HL-60 (cell line): ENCODE measurements at regions not wholly inside any gene's neighbourhood (a gene's known extent, or its start where the extent isn't known, plus 50 kb on each side); places are given as distances from the start of the nearest gene placed in this dataset.

Experiments
- DNase-seq, 2 experiments: peaks; one replicate each; pipeline ENCODE4 v3.0.0-alpha.2; 2010 to 2020; ENCODE audit warnings: low read depth in 1 of 2, low spot score in 1 of 2
- H3K27ac ChIP-seq: fragments of 250-450 bp; sonication (Bioruptor Pico); replicated peaks from 2 replicates; pipeline ENCODE4 v1.5.1; 2020; ENCODE audit warnings: mild to moderate bottlenecking, moderate library complexity
- H3K27me3 ChIP-seq: fragments of 250-450 bp; sonication (Bioruptor Pico); 2 replicates; pipeline ENCODE4 v1.5.1; 2021; ENCODE audit warnings: mild to moderate bottlenecking, moderate library complexity; ENCODE audit not compliant: insufficient read depth, poor library complexity, severe bottlenecking
- H3K4me3 ChIP-seq: replicated peaks from 2 replicates; pipeline ENCODE4 v1.5.1; 2011; ENCODE audit warnings: mild to moderate bottlenecking, control low read depth, low read length; ENCODE audit not compliant: insufficient read depth
- GABPA ChIP-seq: IDR thresholded peaks from 2 replicates; pipeline ENCODE4 v1.6.1; 2012; ENCODE audit warnings: low read depth
- POLR2AphosphoS5 ChIP-seq: IDR thresholded peaks from 2 replicates; pipeline ENCODE4 v1.6.1; 2012; ENCODE audit warnings: low read depth
- SPI1 ChIP-seq: IDR thresholded peaks from 2 replicates; pipeline ENCODE4 v1.6.1; 2012; ENCODE audit warnings: low read depth, mild to moderate bottlenecking, borderline replicate concordance
- TF ChIP-seq, protein P1 (sequence below): IDR thresholded peaks from 2 replicates; pipeline ENCODE4 v1.6.1; 2012; ENCODE audit warnings: low read depth; ENCODE audit not compliant: insufficient replicate concordance
- TF ChIP-seq, protein P2 (sequence below): IDR thresholded peaks from one replicate; pipeline ENCODE4 v1.5.1; 2011; ENCODE audit warnings: low read length, control low read depth, inconsistent platforms; ENCODE audit not compliant: insufficient read depth

DNA sequence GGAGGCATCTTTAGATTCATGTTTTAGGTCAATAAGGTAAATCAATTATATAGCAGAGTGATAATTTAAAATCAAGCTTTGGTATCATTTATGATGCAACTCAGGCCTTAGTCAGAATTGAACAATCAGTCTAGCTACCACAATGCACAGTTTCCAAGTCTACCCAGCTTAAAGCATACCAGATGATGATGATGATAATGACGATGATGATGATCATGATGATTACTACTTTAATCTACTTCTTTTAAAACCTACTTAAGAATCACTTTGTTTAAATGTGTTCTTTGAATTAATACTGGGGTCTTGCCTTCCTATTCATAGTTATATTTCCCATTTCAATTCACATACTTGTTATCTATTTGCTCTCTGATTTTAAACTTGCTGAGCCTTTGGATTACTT lies 1872.7 kb downstream of the OLFM4 start:
- TF ChIP-seq GABPA (no peak), POLR2AphosphoS5 (no peak), SPI1 (no peak)
- TF ChIP-seq, protein P1, sequence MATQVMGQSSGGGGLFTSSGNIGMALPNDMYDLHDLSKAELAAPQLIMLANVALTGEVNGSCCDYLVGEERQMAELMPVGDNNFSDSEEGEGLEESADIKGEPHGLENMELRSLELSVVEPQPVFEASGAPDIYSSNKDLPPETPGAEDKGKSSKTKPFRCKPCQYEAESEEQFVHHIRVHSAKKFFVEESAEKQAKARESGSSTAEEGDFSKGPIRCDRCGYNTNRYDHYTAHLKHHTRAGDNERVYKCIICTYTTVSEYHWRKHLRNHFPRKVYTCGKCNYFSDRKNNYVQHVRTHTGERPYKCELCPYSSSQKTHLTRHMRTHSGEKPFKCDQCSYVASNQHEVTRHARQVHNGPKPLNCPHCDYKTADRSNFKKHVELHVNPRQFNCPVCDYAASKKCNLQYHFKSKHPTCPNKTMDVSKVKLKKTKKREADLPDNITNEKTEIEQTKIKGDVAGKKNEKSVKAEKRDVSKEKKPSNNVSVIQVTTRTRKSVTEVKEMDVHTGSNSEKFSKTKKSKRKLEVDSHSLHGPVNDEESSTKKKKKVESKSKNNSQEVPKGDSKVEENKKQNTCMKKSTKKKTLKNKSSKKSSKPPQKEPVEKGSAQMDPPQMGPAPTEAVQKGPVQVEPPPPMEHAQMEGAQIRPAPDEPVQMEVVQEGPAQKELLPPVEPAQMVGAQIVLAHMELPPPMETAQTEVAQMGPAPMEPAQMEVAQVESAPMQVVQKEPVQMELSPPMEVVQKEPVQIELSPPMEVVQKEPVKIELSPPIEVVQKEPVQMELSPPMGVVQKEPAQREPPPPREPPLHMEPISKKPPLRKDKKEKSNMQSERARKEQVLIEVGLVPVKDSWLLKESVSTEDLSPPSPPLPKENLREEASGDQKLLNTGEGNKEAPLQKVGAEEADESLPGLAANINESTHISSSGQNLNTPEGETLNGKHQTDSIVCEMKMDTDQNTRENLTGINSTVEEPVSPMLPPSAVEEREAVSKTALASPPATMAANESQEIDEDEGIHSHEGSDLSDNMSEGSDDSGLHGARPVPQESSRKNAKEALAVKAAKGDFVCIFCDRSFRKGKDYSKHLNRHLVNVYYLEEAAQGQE: no peak
- TF ChIP-seq, protein P2, sequence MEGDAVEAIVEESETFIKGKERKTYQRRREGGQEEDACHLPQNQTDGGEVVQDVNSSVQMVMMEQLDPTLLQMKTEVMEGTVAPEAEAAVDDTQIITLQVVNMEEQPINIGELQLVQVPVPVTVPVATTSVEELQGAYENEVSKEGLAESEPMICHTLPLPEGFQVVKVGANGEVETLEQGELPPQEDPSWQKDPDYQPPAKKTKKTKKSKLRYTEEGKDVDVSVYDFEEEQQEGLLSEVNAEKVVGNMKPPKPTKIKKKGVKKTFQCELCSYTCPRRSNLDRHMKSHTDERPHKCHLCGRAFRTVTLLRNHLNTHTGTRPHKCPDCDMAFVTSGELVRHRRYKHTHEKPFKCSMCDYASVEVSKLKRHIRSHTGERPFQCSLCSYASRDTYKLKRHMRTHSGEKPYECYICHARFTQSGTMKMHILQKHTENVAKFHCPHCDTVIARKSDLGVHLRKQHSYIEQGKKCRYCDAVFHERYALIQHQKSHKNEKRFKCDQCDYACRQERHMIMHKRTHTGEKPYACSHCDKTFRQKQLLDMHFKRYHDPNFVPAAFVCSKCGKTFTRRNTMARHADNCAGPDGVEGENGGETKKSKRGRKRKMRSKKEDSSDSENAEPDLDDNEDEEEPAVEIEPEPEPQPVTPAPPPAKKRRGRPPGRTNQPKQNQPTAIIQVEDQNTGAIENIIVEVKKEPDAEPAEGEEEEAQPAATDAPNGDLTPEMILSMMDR: no peak
- H3K27ac ChIP-seq: no peak overlapping the region
- no peak for DNase-seq
- no peaks in the 10 kb centered on the region for H3K27me3 ChIP-seq
- no peak overlapping the region for H3K4me3 ChIP-seq

DNA sequence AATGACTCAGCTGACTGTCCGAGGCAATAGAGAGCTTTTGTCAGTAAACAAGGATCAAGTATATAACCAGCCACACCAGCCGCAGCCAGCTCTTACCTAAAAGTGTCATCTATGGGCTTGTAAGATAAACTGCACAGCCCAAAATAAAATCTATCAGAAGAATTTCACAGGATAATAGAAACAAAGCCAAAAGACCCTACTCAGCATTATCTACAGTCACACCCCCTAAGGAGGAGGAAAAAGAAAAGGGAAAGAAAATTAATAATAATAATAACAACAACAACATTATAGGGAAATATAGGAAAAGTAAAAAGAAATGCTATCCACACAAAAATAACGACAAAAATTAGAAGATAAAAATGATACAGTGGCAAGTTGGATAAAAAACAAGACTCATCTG lies 1883.8 kb downstream of the OLFM4 start:
- H3K27ac ChIP-seq: no peak overlapping the region
- TF ChIP-seq GABPA (no peak), POLR2AphosphoS5 (no peak), SPI1 (no peak)
- TF ChIP-seq, protein P2: no peak
- TF ChIP-seq, protein P1: no peak
- no peaks in the 10 kb centered on the region for H3K27me3 ChIP-seq
- no peak overlapping the region for H3K4me3 ChIP-seq
- no peak for DNase-seq

DNA sequence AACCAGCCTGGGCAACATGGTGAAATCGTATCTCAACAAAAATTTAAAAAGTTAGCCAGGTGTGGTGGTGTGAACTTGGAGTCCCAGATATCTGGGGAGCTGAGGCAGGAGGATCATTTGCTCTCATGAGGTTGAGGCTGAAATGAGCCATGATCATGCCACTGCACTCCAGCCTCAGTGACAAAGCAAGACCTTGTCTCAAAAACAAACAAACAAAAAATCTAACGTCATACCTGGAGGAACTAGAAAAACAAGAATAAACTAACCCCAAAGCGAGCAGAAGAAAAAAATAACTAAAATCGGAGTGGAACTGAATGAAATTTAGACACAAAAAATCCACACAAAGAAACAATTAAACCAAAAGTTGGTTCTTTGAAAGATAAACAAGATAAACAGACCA lies 1885.1 kb downstream of the OLFM4 start:
- Histone ChIP-seq H3K27ac (no peak overlapping the region), H3K27me3 (no peaks in the 10 kb centered on the region), H3K4me3 (no peak overlapping the region)
- TF ChIP-seq, protein P1: no peak
- TF ChIP-seq GABPA (no peak), POLR2AphosphoS5 (no peak), SPI1 (no peak)
- TF ChIP-seq, protein P2: no peak
- DNase-seq: no peak
